Parathyroid adenoma (tissue), 2 donors: ENCODE measurements at regions not wholly inside any gene's neighbourhood (a gene's known extent, or its start where the extent isn't known, plus 50 kb on each side); places are given as distances from the start of the nearest gene placed in this dataset.

Source experiments
- H2AFZ ChIP-seq: fragments of 300-600 bp; sonication (generic); one replicate; pipeline ENCODE4 v1.7.0; 2017; ENCODE audit warnings: antibody characterized with exemption, mild to moderate bottlenecking
- H3K27ac ChIP-seq: fragments of 300-600 bp; sonication (generic); one replicate; pipeline ENCODE4 v1.7.0; 2017
- H3K27me3 ChIP-seq: fragments of 300-600 bp; sonication (generic); one replicate; pipeline ENCODE4 v1.7.0; 2017; ENCODE audit warnings: low read length; ENCODE audit not compliant: control insufficient read depth, insufficient read depth
- H3K36me3 ChIP-seq: fragments of 300-600 bp; sonication (generic); one replicate; pipeline ENCODE4 v1.7.0; 2017; ENCODE audit warnings: low read length; ENCODE audit not compliant: control insufficient read depth, insufficient read depth
- H3K4me1 ChIP-seq: fragments of 300-600 bp; sonication (generic); one replicate; pipeline ENCODE4 v1.7.0; 2017; ENCODE audit warnings: control low read depth
- H3K4me2 ChIP-seq: fragments of 300-600 bp; sonication (generic); one replicate; pipeline ENCODE4 v1.7.0; 2017; ENCODE audit warnings: low read length
- H3K4me3 ChIP-seq: fragments of 300-600 bp; sonication (generic); one replicate; pipeline ENCODE4 v1.7.0; 2017; ENCODE audit warnings: low read depth, low read length
- H3K79me2 ChIP-seq: fragments of 300-600 bp; sonication (generic); one replicate; pipeline ENCODE4 v1.7.0; 2017; ENCODE audit warnings: control low read depth
- H3K9ac ChIP-seq: fragments of 300-600 bp; sonication (generic); one replicate; pipeline ENCODE4 v1.7.0; 2017; ENCODE audit warnings: mild to moderate bottlenecking
- H3K9me3 ChIP-seq: fragments of 300-600 bp; sonication (generic); one replicate; pipeline ENCODE4 v1.7.0; 2017; ENCODE audit warnings: low read length; ENCODE audit not compliant: control insufficient read depth
- CTCF ChIP-seq: fragments of 300-600 bp; sonication (generic); IDR thresholded peaks from one replicate; pipeline ENCODE4 v1.7.0; 2017; ENCODE audit warnings: antibody characterized with exemption, mild to moderate bottlenecking
- donor health status: primary hyperparathyroidism.

DNA sequence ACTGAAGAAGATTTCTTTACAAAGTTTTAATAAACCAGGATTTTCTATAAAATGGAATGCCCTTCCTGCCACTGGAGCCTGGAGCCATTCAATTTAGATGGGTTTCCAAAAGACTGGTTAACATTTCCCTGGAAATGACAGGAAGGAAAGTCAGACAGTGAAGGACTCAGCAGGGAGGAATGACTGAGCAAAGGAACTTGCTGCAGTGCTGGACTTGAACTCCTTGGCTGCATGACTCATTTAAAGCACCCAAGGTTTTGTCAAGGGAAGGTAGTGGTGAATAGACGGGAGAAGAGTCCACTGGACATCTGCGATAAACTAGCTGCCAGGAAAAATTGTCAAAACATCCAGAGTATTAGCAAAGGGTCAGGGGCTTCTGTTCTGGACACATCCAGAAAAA lies 163.8 kb upstream of the SLC28A3 start:
- Histone ChIP-seq H3K4me1 (no peaks in the 10 kb centered on the region), H3K79me2 (no peaks in the 10 kb centered on the region), H3K27ac (no peak overlapping the region), H3K4me2 (no peak overlapping the region), H3K9ac (no peak overlapping the region), H3K4me3 (no peak overlapping the region), H3K27me3 (no peaks in the 10 kb centered on the region), H3K36me3 (no peaks in the 10 kb centered on the region), H3K9me3 (no peaks in the 10 kb centered on the region), H2AFZ (no peak overlapping the region)
- no peak for TF ChIP-seq CTCF

DNA sequence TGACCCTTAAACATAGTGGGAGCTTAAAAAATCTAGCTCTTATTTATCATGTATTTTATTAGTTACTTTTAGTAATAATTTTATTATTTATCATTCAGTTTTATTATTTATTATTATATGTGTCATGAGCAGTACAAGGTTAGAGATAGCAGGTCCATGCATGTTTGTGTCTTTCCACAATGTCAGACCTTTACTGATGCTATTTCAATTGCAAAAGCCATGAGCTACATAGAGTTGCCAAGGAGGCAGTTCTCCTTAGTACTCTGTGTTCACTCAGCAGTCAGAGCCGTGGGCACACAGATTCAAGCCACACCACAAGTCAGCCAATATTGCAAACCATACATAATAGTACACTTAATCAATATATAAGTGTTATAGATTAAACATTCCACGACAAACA lies 157.9 kb upstream of the NTRK2 start:
- Histone ChIP-seq H3K79me2 (no peaks in the 10 kb centered on the region), H3K9me3 (no peaks in the 10 kb centered on the region), H3K9ac (no peak overlapping the region), H3K27ac (no peak overlapping the region), H3K4me3 (no peak overlapping the region), H3K36me3 (no peaks in the 10 kb centered on the region), H3K4me1 (no peaks in the 10 kb centered on the region), H3K27me3 (no peaks in the 10 kb centered on the region), H3K4me2 (no peak overlapping the region), H2AFZ (no peak overlapping the region)
- no peak for TF ChIP-seq CTCF

- Histone ChIP-seq H2AFZ (no peak overlapping the region), H3K9ac (no peak overlapping the region), H3K4me2 (no peak overlapping the region), H3K4me3 (no peak overlapping the region), H3K4me1 (no peaks in the 10 kb centered on the region), H3K9me3 (no peaks in the 10 kb centered on the region), H3K27ac (no peak overlapping the region), H3K27me3 (no peaks in the 10 kb centered on the region), H3K79me2 (no peaks in the 10 kb centered on the region), H3K36me3 (no peaks in the 10 kb centered on the region)
- no peak for TF ChIP-seq CTCF
Measured at GRCh38 chr9:84512493-84512892, 157.0 kb upstream of the NTRK2 start.

DNA sequence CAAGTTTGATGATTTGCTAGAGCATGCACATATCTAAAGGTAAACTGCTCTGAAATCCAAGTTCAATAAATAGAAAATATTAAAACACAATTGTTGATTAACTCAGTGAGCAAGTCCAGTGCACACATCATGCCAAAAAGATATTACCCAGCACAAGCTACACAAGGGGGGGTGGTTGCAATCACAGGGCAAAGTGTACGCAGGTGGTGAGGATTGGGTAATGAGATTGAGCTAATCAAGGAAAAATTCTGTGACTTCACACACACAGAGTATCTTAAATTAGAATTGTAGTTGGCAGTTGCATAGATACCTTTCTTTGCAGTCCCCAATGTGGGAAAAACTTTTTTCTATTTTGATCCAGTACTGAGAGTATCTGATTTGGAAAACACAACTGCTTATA lies 156.1 kb upstream of the NTRK2 start:
- H3K4me2 ChIP-seq, result no peak overlapping the region
- no peak overlapping the region for H3K4me3 ChIP-seq
- H3K79me2 ChIP-seq, result no peaks in the 10 kb centered on the region
- H3K9ac ChIP-seq, result no peak overlapping the region
- no peaks in the 10 kb centered on the region for H3K27me3 ChIP-seq
- no peak overlapping the region for H2AFZ ChIP-seq
- H3K4me1 ChIP-seq, result no peaks in the 10 kb centered on the region
- H3K9me3 ChIP-seq, result no peaks in the 10 kb centered on the region
- TF ChIP-seq CTCF, result no peak
- H3K36me3 ChIP-seq, result no peaks in the 10 kb centered on the region
- H3K27ac ChIP-seq, result no peak overlapping the region

GRCh38 chr9:84513979-84514378 lies 155.6 kb upstream of the NTRK2 start:
- H2AFZ ChIP-seq, result no peak overlapping the region
- H3K4me2 ChIP-seq, result no peak overlapping the region
- no peak overlapping the region for H3K27ac ChIP-seq
- H3K9ac ChIP-seq, result no peak overlapping the region
- no peaks in the 10 kb centered on the region for H3K79me2 ChIP-seq
- H3K4me1 ChIP-seq, result no peaks in the 10 kb centered on the region
- no peaks in the 10 kb centered on the region for H3K36me3 ChIP-seq
- H3K4me3 ChIP-seq, result no peak overlapping the region
- no peak for TF ChIP-seq CTCF
- no peaks in the 10 kb centered on the region for H3K27me3 ChIP-seq
- no peaks in the 10 kb centered on the region for H3K9me3 ChIP-seq
